IMR-90 (cell line): ENCODE measurements at regions not wholly inside any gene's neighbourhood (a gene's known extent, or its start where the extent isn't known, plus 50 kb on each side); places are given as distances from the start of the nearest gene placed in this dataset.

Experiments used
- ATAC-seq: fragments of 200-7000 bp; cut with Tn5 transposase; 2 replicates; pipeline ENCODE4 v1.9.1; 2020; ENCODE audit warnings: low read depth, mild to moderate bottlenecking, moderate library complexity
- BruUV-seq: library from RNA; stranded (reverse); fragments of 400-500 nt; replicated peaks from 2 replicates; lab custom pipeline; 2021; lab: Mats Ljungman, UMichigan
- CTCF ChIA-PET: fragments of 300-600 bp; formaldehyde crosslinking; extraction: SDS; loops from one replicate; lab custom pipeline; 2021; ENCODE audit warnings: antibody characterized with exemption; lab: Yijun Ruan, JAX
- POLR2A ChIA-PET: fragments of 300-600 bp; sonication (Branson Sonifier 250); formaldehyde crosslinking; loops from one replicate; lab custom pipeline; 2022; ENCODE audit warnings: antibody characterized with exemption; ENCODE audit not compliant: unreplicated experiment; lab: Charles Lee
- DNase-seq: peaks from one replicate; pipeline ENCODE4 v3.0.0; 2013
- H2AFZ ChIP-seq: replicated peaks from 2 replicates; pipeline ENCODE3; 2013; ENCODE audit warnings: low read length, mild to moderate bottlenecking; ENCODE audit not compliant: poor library complexity
- H2AK5ac ChIP-seq: 2 replicates; pipeline ENCODE4 v1.6.1; 2013; ENCODE audit warnings: low read depth, low read length, inconsistent platforms
- H2AK9ac ChIP-seq: replicated peaks from 2 replicates; pipeline ENCODE3; 2013; ENCODE audit warnings: mild to moderate bottlenecking, low read depth, low read length, moderate library complexity; ENCODE audit not compliant: poor library complexity
- H2BK120ac ChIP-seq: 2 replicates; pipeline ENCODE4 v1.6.1; 2013; ENCODE audit warnings: low read depth, low read length, inconsistent platforms
- H2BK15ac ChIP-seq: 3 replicates; pipeline ENCODE4 v1.6.1; 2013; ENCODE audit warnings: low read depth, low read length, inconsistent platforms
- H2BK20ac ChIP-seq: 2 replicates; pipeline ENCODE4 v1.6.1; 2013; ENCODE audit warnings: low read depth, mild to moderate bottlenecking, inconsistent platforms, low read length, moderate library complexity
- H2BK5ac ChIP-seq: 2 replicates; pipeline ENCODE4 v1.6.1; 2013; ENCODE audit warnings: mild to moderate bottlenecking, low read depth, low read length, inconsistent platforms; ENCODE audit not compliant: poor library complexity, severe bottlenecking
- H3K14ac ChIP-seq: replicated peaks from 2 replicates; pipeline ENCODE4 v1.6.1; 2013; ENCODE audit warnings: low read depth, low read length, inconsistent platforms
- H3K18ac ChIP-seq: 2 replicates; pipeline ENCODE4 v1.6.1; 2013; ENCODE audit warnings: low read depth, low read length, control low read depth
- H3K23ac ChIP-seq: 2 replicates; pipeline ENCODE4 v1.6.1; 2013; ENCODE audit warnings: low read depth, low read length, inconsistent platforms
- H3K27ac ChIP-seq: 2 replicates; pipeline ENCODE4 v1.5.1; 2013; ENCODE audit warnings: mild to moderate bottlenecking, control low read depth, low read length; ENCODE audit not compliant: insufficient read depth
- H3K27me3 ChIP-seq: 2 replicates; pipeline ENCODE4 v1.6.1; 2013; ENCODE audit warnings: low read length; ENCODE audit not compliant: control insufficient read depth, insufficient read depth
- H3K36me3 ChIP-seq: 2 replicates; pipeline ENCODE4 v1.6.1; 2013; ENCODE audit warnings: low read length, mixed read lengths; ENCODE audit not compliant: control insufficient read depth, insufficient read depth
- H3K4ac ChIP-seq: 2 replicates; pipeline ENCODE4 v1.6.1; 2013; ENCODE audit warnings: low read depth, low read length, inconsistent platforms
- H3K4me1 ChIP-seq: 2 replicates; pipeline ENCODE4 v1.6.1; 2013; ENCODE audit warnings: low read length, mixed read lengths; ENCODE audit not compliant: control insufficient read depth, insufficient read depth
- H3K4me2 ChIP-seq: 2 replicates; pipeline ENCODE4 v1.6.1; 2013; ENCODE audit warnings: low read depth, mild to moderate bottlenecking, control low read depth, low read length, moderate library complexity
- H3K4me3 ChIP-seq: 2 replicates; pipeline ENCODE4 v1.5.1; 2013; ENCODE audit warnings: low read depth, mild to moderate bottlenecking, control low read depth, low read length, moderate library complexity; ENCODE audit not compliant: insufficient read depth
- H3K56ac ChIP-seq: 2 replicates; pipeline ENCODE4 v1.6.1; 2013; ENCODE audit warnings: low read length, inconsistent platforms; ENCODE audit not compliant: insufficient read depth; ENCODE audit errors: extremely low read depth
- H3K79me1 ChIP-seq, 2 experiments: 2 replicates each; pipeline ENCODE4 v1.6.1; 2013; ENCODE audit warnings: low read length in 2 of 2, inconsistent platforms in 1 of 2, low read depth in 1 of 2
- H3K9ac ChIP-seq: 2 replicates; pipeline ENCODE4 v1.6.1; 2013; ENCODE audit warnings: low read depth, low read length, control low read depth
- H3K9me1 ChIP-seq: 2 replicates; pipeline ENCODE4 v1.6.1; 2013; ENCODE audit warnings: low read length, inconsistent platforms; ENCODE audit not compliant: insufficient read depth
- H3K9me3 ChIP-seq: 2 replicates; pipeline ENCODE4 v1.6.1; 2013; ENCODE audit warnings: low read length; ENCODE audit not compliant: control insufficient read depth, insufficient read depth
- H4K20me1 ChIP-seq: 2 replicates; pipeline ENCODE4 v1.6.1; 2013; ENCODE audit warnings: low read length, inconsistent platforms; ENCODE audit not compliant: insufficient read depth
- H4K5ac ChIP-seq: 2 replicates; pipeline ENCODE4 v1.6.1; 2013; ENCODE audit warnings: mild to moderate bottlenecking, low read depth, low read length, control low read depth
- H4K8ac ChIP-seq, 2 experiments: 2 replicates each; pipeline ENCODE4 v1.6.1; 2013; ENCODE audit warnings: low read depth in 2 of 2, low read length in 2 of 2, control low read depth in 1 of 2, inconsistent platforms in 1 of 2
- H4K91ac ChIP-seq: 2 replicates; pipeline ENCODE4 v1.6.1; 2013; ENCODE audit warnings: low read depth, low read length, inconsistent platforms; ENCODE audit not compliant: insufficient read depth
- BHLHE40 ChIP-seq: fragments of 150-350 bp; IDR thresholded peaks from 2 replicates; pipeline ENCODE4 v1.6.1; 2016; ENCODE audit warnings: mild to moderate bottlenecking, low read depth, low read length
- MAZ ChIP-seq: IDR thresholded peaks from 2 replicates; pipeline ENCODE4 v1.6.1; 2012; ENCODE audit warnings: low read depth, mild to moderate bottlenecking, low read length, improper control_type of control experiment, moderate library complexity, borderline replicate concordance
- NFE2L2 ChIP-seq: fragments of 150-350 bp; IDR thresholded peaks from 2 replicates; pipeline ENCODE4 v1.6.1; 2016; ENCODE audit warnings: low read depth, mild to moderate bottlenecking, low read length
- RAD21 ChIP-seq: IDR thresholded peaks from 2 replicates; pipeline ENCODE4 v1.6.1; 2012; ENCODE audit warnings: low read length, improper control_type of control experiment
- RFX5 ChIP-seq: IDR thresholded peaks from 2 replicates; pipeline ENCODE4 v1.8.0; 2012; ENCODE audit warnings: low read depth, mild to moderate bottlenecking, low read length, moderate library complexity
- SMC3 ChIP-seq: fragments of 150-350 bp; IDR thresholded peaks from 2 replicates; pipeline ENCODE4 v1.6.1; 2016; ENCODE audit warnings: low read depth, mild to moderate bottlenecking, antibody characterized with exemption, low read length, moderate library complexity
- WGBS, 2 experiments: methylation state at CpG; one replicate each; pipeline versions ENCODE4 v1.1.5 to v1.1.7; 2013; ENCODE audit warnings: missing lambda C conversion rate in 2 of 2; ENCODE audit not compliant: insufficient read length in 1 of 2; ENCODE audit errors: extremely low coverage in 2 of 2; 5-methylcytosine and 5-hydroxymethylcytosine counted together
- dilution Hi-C: fragments of 300-500 bp; cut with HindIII; formaldehyde crosslinking; loops from one replicate; pipeline ENCODE4 v1.14.3; 2018; ENCODE audit warnings: low sequenced_read_pairs; ENCODE audit not compliant: unreplicated experiment
- in situ Hi-C: fragments of 300-500 bp; cut with MboI; formaldehyde crosslinking; loops from 3 replicates; pipeline ENCODE4 v1.14.3; 2019; ENCODE audit warnings: low sequenced_read_pairs, inconsistent platforms, mixed read lengths
- intact Hi-C: fragments of 100-400 bp; cut with micrococcal nuclease; formaldehyde crosslinking; loops from 2 replicates; pipeline ENCODE4 v1.10.0; 2022
- TF ChIP-seq, protein P1 (sequence below): fragments of 150-350 bp; IDR thresholded peaks from 2 replicates; pipeline ENCODE4 v1.6.1; 2017; ENCODE audit warnings: mild to moderate bottlenecking, antibody characterized with exemption, low read length, low read depth

- Histone ChIP-seq H3K23ac (peak overlapping the region; percentile 100), H3K9me3 (no peaks in the 10 kb centered on the region), H3K14ac (peak overlapping the region; percentile 99), H3K9ac (peak overlapping the region; percentile 76), H2BK120ac (peak overlapping the region; percentile 100), H3K36me3 (no peaks in the 10 kb centered on the region), H3K4me1 (peaks cover 52% of the 10 kb centered on the region), H3K4me2 (peak overlapping the region; percentile 38; the same call in 1 of the 2 replicates), H2AFZ (peak overlapping the region; percentile 70), H3K79me1 (peaks cover 9 to 40% of the 10 kb centered on the region in 2 experiments), H4K91ac (peak overlapping the region; percentile 100), H4K5ac (peak overlapping the region; percentile 99), H3K4ac (peak overlapping the region; percentile 100), H3K27me3 (no peaks in the 10 kb centered on the region), H2AK9ac (peak overlapping the region; percentile 98), H3K4me3 (no peak overlapping the region), H3K27ac (peak overlapping the region; percentile 95), H3K9me1 (peaks cover 24% of the 10 kb centered on the region), H2BK5ac (peak overlapping the region; percentile 100), H4K20me1 (no peaks in the 10 kb centered on the region), H3K56ac (peak overlapping the region; percentile 97), H2AK5ac (peak overlapping the region; percentile 100), H2BK15ac (peak overlapping the region; percentile 99), H2BK20ac (peak overlapping the region; percentile 100), H4K8ac (peak overlapping the region; percentile 92 to 99), H3K18ac (peak overlapping the region; percentile 99)
- dilution Hi-C loops (no loop called here), intact Hi-C loops (loop anchor here (2.0 kb wide), 1 partner anchor 16 kb away; no protein-coding TSS in a partner anchor), in situ Hi-C loops (no loop called here)
- DNase-seq: peak; percentile 96
- BruUV-seq: no TSS peak
- ChIA-PET POLR2A (no interaction called here), CTCF (no interaction called here)
- peak; percentile 36 for ATAC-seq
- WGBS, 2 experiments: 0% methylated on average over 1 of the region's 12 CpGs; no CpG with 5 or more reads in 1 of the 2 experiments
- TF ChIP-seq RFX5: no peak
- peak; percentile 61 for TF ChIP-seq BHLHE40
- 0 out of 2 replicates have a peak, but pooled peaks have one; percentile 30 for TF ChIP-seq NFE2L2
- TF ChIP-seq, protein P1, sequence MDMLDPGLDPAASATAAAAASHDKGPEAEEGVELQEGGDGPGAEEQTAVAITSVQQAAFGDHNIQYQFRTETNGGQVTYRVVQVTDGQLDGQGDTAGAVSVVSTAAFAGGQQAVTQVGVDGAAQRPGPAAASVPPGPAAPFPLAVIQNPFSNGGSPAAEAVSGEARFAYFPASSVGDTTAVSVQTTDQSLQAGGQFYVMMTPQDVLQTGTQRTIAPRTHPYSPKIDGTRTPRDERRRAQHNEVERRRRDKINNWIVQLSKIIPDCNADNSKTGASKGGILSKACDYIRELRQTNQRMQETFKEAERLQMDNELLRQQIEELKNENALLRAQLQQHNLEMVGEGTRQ: no peak
- peak; percentile 4 for TF ChIP-seq RAD21
- TF ChIP-seq SMC3: 0 out of 2 replicates have a peak, but pooled peaks have one; percentile 8
- TF ChIP-seq MAZ: peak; percentile 23; the same call in 1 of the 2 replicates
Observed at GRCh38 chr2:46847185-46847710, 68.4 kb downstream of the MCFD2 start.
